ENCODE measurements at regions not wholly inside any gene's neighbourhood (a gene's known extent, or its start where the extent isn't known, plus 50 kb on each side); places are given as distances from the start of the nearest gene placed in this dataset.
"Not testable (repeated sequence)": the region's sequence is repeated elsewhere in the genome, so short reads cannot be mapped to it uniquely, and the experiment has no call there.

DNA sequence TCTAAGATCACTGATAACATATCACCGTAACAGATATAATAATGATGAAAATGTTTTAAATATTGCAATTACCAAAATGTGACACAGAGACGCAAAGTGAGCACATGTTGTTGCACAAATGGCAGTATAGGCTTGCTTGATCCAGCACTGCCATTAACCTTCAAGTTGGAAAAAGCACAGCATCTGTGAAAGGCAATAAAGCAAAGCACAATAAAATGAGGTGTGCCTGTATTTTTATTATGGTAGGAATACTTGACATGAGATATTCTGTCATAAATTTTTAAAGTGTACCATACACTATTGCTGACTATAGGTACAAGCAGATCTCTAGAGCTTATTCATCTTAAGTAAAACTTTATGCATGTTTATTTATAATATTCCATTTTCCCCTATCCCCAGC lies 312.2 kb downstream of the PTH2R start:
- DNase-seq (ENCODE audit: low spot score), result no peak
- ATAC-seq (ENCODE audit: low FRiP score), result no peak
- TF ChIP-seq, protein P1, sequence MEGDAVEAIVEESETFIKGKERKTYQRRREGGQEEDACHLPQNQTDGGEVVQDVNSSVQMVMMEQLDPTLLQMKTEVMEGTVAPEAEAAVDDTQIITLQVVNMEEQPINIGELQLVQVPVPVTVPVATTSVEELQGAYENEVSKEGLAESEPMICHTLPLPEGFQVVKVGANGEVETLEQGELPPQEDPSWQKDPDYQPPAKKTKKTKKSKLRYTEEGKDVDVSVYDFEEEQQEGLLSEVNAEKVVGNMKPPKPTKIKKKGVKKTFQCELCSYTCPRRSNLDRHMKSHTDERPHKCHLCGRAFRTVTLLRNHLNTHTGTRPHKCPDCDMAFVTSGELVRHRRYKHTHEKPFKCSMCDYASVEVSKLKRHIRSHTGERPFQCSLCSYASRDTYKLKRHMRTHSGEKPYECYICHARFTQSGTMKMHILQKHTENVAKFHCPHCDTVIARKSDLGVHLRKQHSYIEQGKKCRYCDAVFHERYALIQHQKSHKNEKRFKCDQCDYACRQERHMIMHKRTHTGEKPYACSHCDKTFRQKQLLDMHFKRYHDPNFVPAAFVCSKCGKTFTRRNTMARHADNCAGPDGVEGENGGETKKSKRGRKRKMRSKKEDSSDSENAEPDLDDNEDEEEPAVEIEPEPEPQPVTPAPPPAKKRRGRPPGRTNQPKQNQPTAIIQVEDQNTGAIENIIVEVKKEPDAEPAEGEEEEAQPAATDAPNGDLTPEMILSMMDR (IDR thresholded peaks at IDR 0.05), result no peak

DNA sequence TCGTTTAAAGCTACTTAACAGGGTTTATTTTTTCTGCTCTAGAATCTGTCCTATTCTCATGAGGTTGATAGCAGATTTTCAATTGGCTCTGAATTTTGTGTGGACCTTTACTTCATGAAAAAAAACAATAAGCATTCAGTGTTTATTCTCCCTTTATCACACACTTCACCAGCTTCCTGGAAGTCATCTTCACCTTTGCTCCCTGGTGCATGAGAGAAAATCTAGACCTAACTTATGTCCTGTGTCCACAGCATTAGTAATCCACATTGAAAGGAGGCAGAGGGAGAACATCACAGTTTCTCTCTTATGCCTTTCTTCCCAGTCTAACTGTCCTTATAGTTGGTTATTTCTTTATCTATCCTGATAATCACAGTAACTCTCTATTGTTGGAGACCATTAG lies 316.1 kb downstream of the PTH2R start:
- DNase-seq (ENCODE audit: low spot score), result no peak
- no peak for ATAC-seq (ENCODE audit: low FRiP score)
- TF ChIP-seq, protein P1 (IDR thresholded peaks at IDR 0.05), result no peak

DNA sequence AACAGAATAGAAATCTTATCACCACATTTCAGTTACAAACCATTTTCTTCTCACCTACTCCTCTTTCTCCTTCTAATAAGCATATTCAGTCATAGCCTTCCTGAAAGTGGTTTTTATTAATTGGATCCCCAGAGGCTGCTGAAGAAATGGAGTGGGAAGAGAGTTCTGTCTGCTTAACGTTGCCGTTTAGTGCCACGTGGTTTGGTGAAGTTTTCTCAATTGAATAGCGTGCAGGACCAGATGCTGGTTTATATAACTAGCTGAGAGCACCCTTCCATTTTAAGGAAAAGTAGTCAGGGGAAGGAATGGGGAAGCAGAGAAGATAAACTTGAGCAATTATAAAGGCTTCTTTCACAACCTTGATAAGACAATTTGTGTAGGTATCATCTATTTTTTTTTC lies 318.7 kb downstream of the PTH2R start:
- DNase-seq (ENCODE audit: low spot score) (no peak), ATAC-seq (ENCODE audit: low FRiP score) (no peak)
- TF ChIP-seq, protein P1 (IDR thresholded peaks at IDR 0.05), result no peak

DNA sequence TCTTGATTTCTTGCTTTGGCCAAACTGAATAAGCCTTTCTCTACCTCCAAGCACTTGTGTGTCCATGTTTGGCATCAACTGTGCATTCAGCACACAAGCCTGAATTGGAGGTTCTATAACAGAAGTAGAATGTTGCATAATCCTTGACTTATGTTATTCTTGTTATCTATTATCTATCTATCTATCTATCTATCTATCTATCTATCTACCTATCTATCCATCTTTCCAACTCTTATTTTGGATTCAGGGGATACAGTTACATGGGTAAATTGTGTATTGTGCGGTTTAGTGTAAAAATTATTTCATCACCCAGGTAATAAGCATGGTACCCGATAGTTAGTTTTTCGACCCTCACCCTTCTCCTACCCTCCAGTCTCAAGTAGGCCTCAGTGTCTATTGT lies 319.6 kb downstream of the PTH2R start:
- TF ChIP-seq, protein P1 (IDR thresholded peaks at IDR 0.05), result no peak
- DNase-seq (ENCODE audit: low spot score) (no peak), ATAC-seq (ENCODE audit: low FRiP score) (no peak)

DNA sequence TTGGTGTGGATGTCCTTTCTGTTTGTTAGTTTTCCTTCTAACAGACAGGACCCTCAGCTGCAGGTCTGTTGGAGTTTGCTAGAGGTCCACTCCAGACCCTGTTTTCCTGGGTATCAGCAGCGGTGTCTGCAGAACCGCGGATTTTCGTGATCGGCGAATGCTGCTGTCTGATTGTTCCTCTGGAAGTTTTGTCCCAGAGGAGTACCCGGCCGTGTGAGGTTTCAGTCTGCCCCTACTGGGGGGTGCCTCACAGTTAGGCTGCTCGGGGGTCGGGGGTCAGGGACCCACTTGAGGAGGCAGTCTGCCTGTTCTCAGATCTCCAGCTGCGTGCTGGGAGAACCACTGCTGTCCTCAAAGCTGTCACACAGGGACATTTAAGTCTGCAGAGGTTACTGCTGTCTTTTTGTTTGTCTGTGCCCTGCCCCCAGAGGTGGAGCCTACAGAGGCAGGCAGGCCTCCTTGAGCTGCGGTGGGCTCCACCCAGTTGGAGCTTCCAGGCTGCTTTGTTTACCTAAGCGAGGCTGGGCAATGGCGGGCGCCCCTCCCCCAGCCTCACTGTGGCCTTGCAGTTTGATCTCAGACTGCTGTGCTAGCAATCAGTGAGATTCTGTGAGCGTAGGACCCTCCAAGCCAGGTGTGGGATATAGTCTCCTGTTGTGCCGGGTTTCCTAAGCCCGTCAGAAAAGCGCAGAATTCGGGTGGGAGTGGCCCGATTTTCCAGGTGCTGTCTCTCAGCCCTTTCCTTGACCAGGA lies 345.2 kb downstream of the PTH2R start:
- not testable (repeated sequence) for ATAC-seq (ENCODE audit: low FRiP score)

DNA sequence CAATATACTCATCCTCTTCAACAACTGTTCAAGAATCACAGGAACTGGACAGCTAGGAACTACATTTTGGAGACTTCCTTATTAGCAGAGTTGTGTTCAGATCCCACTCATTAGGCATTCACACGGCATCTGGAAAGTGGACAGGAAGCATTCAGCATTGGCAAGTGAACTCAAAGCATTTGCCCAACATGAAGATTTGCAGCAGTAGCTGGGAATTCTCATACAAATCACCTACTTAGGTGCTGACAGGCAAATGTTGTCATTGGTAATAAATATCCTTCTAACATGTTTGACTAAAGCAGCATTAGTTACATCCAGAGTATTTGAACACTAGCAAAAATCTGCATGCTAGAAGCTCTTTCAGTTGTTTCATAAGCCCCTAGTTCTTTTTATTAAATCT lies 350.8 kb downstream of the PTH2R start:
- ATAC-seq (ENCODE audit: low FRiP score), result no peak

More for the DNA sequence above, 345.2 kb downstream of the PTH2R start:
- not testable (repeated sequence) for DNase-seq (ENCODE audit: low spot score)

DNA sequence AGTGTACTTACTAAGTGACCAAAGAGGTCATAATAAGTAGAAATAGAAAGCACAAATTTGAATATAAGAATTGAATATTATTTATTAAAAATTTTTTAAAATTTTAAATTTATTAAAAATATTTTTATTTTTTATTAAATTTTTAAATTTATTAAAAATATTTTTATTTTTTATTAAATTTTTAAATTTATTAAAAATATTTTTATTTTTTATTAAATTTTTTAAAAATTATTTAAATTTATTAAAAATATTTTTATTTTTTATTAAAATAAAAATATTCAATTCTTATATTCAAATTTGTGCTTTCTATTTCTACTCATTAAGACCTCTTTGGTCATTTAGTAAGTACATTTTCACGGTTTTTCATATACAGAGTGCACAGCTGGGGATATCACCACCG lies 366.5 kb downstream of the PTH2R start:
- not testable (repeated sequence) for DNase-seq (ENCODE audit: low spot score); ATAC-seq (ENCODE audit: low FRiP score)

More for the DNA sequence above, 350.8 kb downstream of the PTH2R start:
- DNase-seq (ENCODE audit: low spot score), result no peak
- TF ChIP-seq, protein P1 (IDR thresholded peaks at IDR 0.05), result no peak

DNA sequence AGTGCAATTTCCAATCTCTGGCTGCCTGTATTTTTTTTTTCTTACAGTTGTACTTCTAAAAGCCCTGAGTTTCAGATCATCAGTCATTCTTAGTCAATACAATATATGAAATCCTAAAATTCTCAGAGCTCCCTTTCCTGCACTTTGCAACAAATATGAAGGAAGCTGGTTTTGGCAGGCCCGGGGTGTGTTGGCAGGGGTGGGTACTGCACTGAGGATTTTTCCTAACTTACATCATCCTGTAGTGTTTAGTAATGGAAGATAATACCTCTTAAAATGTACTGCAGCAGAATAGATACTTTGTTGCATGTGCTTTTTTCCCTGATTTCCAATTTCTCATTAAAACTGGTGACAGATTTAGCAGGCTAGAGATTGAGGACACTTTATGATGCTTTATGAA lies 374.6 kb downstream of the PTH2R start:
- ATAC-seq (ENCODE audit: low FRiP score) (peak; percentile 82), DNase-seq (ENCODE audit: low spot score) (no peak)
- TF ChIP-seq, protein P1 (IDR thresholded peaks at IDR 0.05), result no peak

Data from omental fat pad (tissue), 3 donors.